H9 (cell line): ENCODE measurements at regions not wholly inside any gene's neighbourhood (a gene's known extent, or its start where the extent isn't known, plus 50 kb on each side); places are given as distances from the start of the nearest gene placed in this dataset.
"Not testable (repeated sequence)": the region's sequence is repeated elsewhere in the genome, so short reads cannot be mapped to it uniquely, and the experiment has no call there.

Source experiments
- DNase-seq: peaks from one replicate; pipeline ENCODE4 v3.0.0-alpha.2; 2017
- H2AFZ ChIP-seq: one replicate; pipeline ENCODE4 v1.6.1; 2013; ENCODE audit warnings: mild to moderate bottlenecking, low read length, control low read depth, moderate library complexity
- H2AK5ac ChIP-seq: 2 replicates; pipeline ENCODE4 v1.6.1; 2013; ENCODE audit warnings: low read length, control low read depth, mixed read lengths; ENCODE audit not compliant: insufficient read length
- H2BK120ac ChIP-seq: one replicate; pipeline ENCODE4 v1.6.1; 2013; ENCODE audit warnings: low read depth, mild to moderate bottlenecking, low read length, control low read depth, inconsistent platforms; ENCODE audit not compliant: poor library complexity, severe bottlenecking
- H2BK12ac ChIP-seq: 2 replicates; pipeline ENCODE4 v1.6.1; 2013; ENCODE audit warnings: low read length, control low read depth, mixed read lengths, low read depth; ENCODE audit not compliant: insufficient read length
- H2BK15ac ChIP-seq: 2 replicates; pipeline ENCODE4 v1.6.1; 2013; ENCODE audit warnings: low read depth, low read length, control low read depth
- H2BK20ac ChIP-seq: one replicate; pipeline ENCODE4 v1.6.1; 2013; ENCODE audit warnings: low read depth, mild to moderate bottlenecking, low read length, control low read depth, inconsistent platforms; ENCODE audit not compliant: poor library complexity, severe bottlenecking
- H2BK5ac ChIP-seq: 2 replicates; pipeline ENCODE4 v1.6.1; 2013; ENCODE audit warnings: low read length, control low read depth, mixed read lengths; ENCODE audit not compliant: insufficient read length
- H3K14ac ChIP-seq: 2 replicates; pipeline ENCODE4 v1.6.1; 2013; ENCODE audit warnings: low read length, control low read depth; ENCODE audit not compliant: insufficient read depth
- H3K18ac ChIP-seq: 2 replicates; pipeline ENCODE4 v1.6.1; 2013; ENCODE audit warnings: low read depth, mild to moderate bottlenecking, mixed read lengths, low read length, control low read depth; ENCODE audit not compliant: insufficient read length
- H3K23ac ChIP-seq: 2 replicates; pipeline ENCODE4 v1.6.1; 2013; ENCODE audit warnings: low read length, control low read depth, mixed read lengths, low read depth; ENCODE audit not compliant: insufficient read length
- H3K23me2 ChIP-seq: 2 replicates; pipeline ENCODE4 v1.6.1; 2013; ENCODE audit warnings: low read depth, mild to moderate bottlenecking, mixed read lengths, low read length, control low read depth; ENCODE audit not compliant: insufficient read length, poor library complexity, severe bottlenecking
- H3K27ac ChIP-seq: 2 replicates; pipeline ENCODE4 v1.5.1; 2013; ENCODE audit warnings: low read length, control low read depth, mixed read lengths, low read depth; ENCODE audit not compliant: insufficient read length
- H3K27me3 ChIP-seq: 2 replicates; pipeline ENCODE4 v1.6.1; 2013; ENCODE audit warnings: low read length, control low read depth, inconsistent platforms; ENCODE audit not compliant: insufficient read depth
- H3K4ac ChIP-seq: 2 replicates; pipeline ENCODE4 v1.6.1; 2013; ENCODE audit warnings: low read depth, mild to moderate bottlenecking, control low read depth, inconsistent platforms, low read length, moderate library complexity
- H3K4me1 ChIP-seq: 2 replicates; pipeline ENCODE4 v1.6.1; 2013; ENCODE audit warnings: low read length, control low read depth, inconsistent platforms; ENCODE audit not compliant: insufficient read depth
- H3K4me2 ChIP-seq: 2 replicates; pipeline ENCODE4 v1.6.1; 2013; ENCODE audit warnings: low read length, control low read depth, mixed read lengths; ENCODE audit not compliant: insufficient read length, insufficient read depth
- H3K56ac ChIP-seq: 2 replicates; pipeline ENCODE4 v1.6.1; 2013; ENCODE audit warnings: low read depth, mild to moderate bottlenecking, mixed read lengths, low read length, control low read depth; ENCODE audit not compliant: insufficient read length
- H3K79me1 ChIP-seq: 2 replicates; pipeline ENCODE4 v1.6.1; 2013; ENCODE audit warnings: low read depth, mild to moderate bottlenecking, moderate library complexity, low read length, control low read depth, inconsistent platforms; ENCODE audit not compliant: insufficient read depth, poor library complexity, severe bottlenecking
- H3K79me2 ChIP-seq: 2 replicates; pipeline ENCODE4 v1.6.1; 2013; ENCODE audit warnings: low read length, control low read depth, inconsistent platforms; ENCODE audit not compliant: insufficient read depth
- H3K9ac ChIP-seq: 2 replicates; pipeline ENCODE4 v1.6.1; 2013; ENCODE audit warnings: low read length, control low read depth, mixed read lengths; ENCODE audit not compliant: insufficient read length; ENCODE audit errors: extremely low read depth
- H3K9me3 ChIP-seq: one replicate; pipeline ENCODE4 v1.6.1; 2013; ENCODE audit warnings: low read depth, low read length, inconsistent platforms; ENCODE audit not compliant: control insufficient read depth
- H3T11ph ChIP-seq: one replicate; pipeline ENCODE4 v1.6.1; 2013; ENCODE audit warnings: mild to moderate bottlenecking, low read length, control low read depth, inconsistent platforms
- H4K20me1 ChIP-seq: one replicate; pipeline ENCODE4 v1.6.1; 2013; ENCODE audit not compliant: control insufficient read depth, insufficient read length, insufficient read depth
- H4K5ac ChIP-seq: 2 replicates; pipeline ENCODE4 v1.6.1; 2013; ENCODE audit warnings: low read depth, mild to moderate bottlenecking, mixed read lengths, low read length, control low read depth; ENCODE audit not compliant: insufficient read length
- H4K8ac ChIP-seq: replicated peaks from 2 replicates; pipeline ENCODE4 v1.6.1; 2013; ENCODE audit warnings: low read length, control low read depth, mixed read lengths, low read depth; ENCODE audit not compliant: insufficient read length
- H4K91ac ChIP-seq: 2 replicates; pipeline ENCODE4 v1.6.1; 2013; ENCODE audit warnings: low read depth, mild to moderate bottlenecking, moderate library complexity, mixed read lengths, low read length, control low read depth; ENCODE audit not compliant: insufficient read length
- H3K27ac Mint-ChIP-seq, 3 experiments: 2 replicates in 2 of 3; 3 replicates in 1 of 3; pipeline ENCODE4 v1.8.0; 2020 to 2021; ENCODE audit warnings: mixed read lengths in 3 of 3, mild to moderate bottlenecking in 1 of 3, moderate library complexity in 1 of 3
- H3K27me3 Mint-ChIP-seq: 2 replicates; pipeline ENCODE4 v1.8.0; 2021; ENCODE audit warnings: low read depth, mild to moderate bottlenecking, moderate library complexity, mixed read lengths
- H3K36me3 Mint-ChIP-seq, 3 experiments: 2 replicates in 2 of 3; 3 replicates in 1 of 3; pipeline ENCODE4 v1.8.0; 2020 to 2021; ENCODE audit warnings: low read depth in 3 of 3, mixed read lengths in 3 of 3; ENCODE audit not compliant: insufficient read depth in 1 of 3
- H3K4me1 Mint-ChIP-seq, 2 experiments: 2 replicates each; pipeline ENCODE4 v1.8.0; 2020; ENCODE audit warnings: mixed read lengths in 2 of 2
- H3K4me3 Mint-ChIP-seq, 2 experiments: 2 replicates in 1 of 2; 3 replicates in 1 of 2; pipeline ENCODE4 v1.8.0; 2020 to 2021; ENCODE audit warnings: mild to moderate bottlenecking in 2 of 2, mixed read lengths in 2 of 2, moderate library complexity in 1 of 2
- H3K9me3 Mint-ChIP-seq, 2 experiments: 2 replicates in 1 of 2; 3 replicates in 1 of 2; pipeline ENCODE4 v1.8.0; 2020; ENCODE audit warnings: mild to moderate bottlenecking in 2 of 2, mixed read lengths in 2 of 2, moderate library complexity in 1 of 2
- WGBS: extraction: QIAGEN DNeasy Blood & Tissue Kit; methylation state at CpG from one replicate; pipeline ENCODE4 v1.1.7; 2013; ENCODE audit warnings: missing lambda C conversion rate, low lambda C conversion rate, mixed read lengths; ENCODE audit not compliant: insufficient read length; ENCODE audit errors: extremely low coverage; 5-methylcytosine and 5-hydroxymethylcytosine counted together

GRCh38 chr14:105644053-105644435, 117.7 kb downstream of the TMEM121 start:
- H4K5ac ChIP-seq, H4K91ac ChIP-seq, H2AK5ac ChIP-seq, H3K4ac ChIP-seq, H3K4me1 ChIP-seq, H3K14ac ChIP-seq, DNase-seq, H3K79me1 ChIP-seq, H3K27ac ChIP-seq, H3K27me3 Mint-ChIP-seq, H3K18ac ChIP-seq, H2BK15ac ChIP-seq, H2BK120ac ChIP-seq, H3K79me2 ChIP-seq, H2BK20ac ChIP-seq, H3K4me2 ChIP-seq, H3K23ac ChIP-seq, H3K4me3 Mint-ChIP-seq, H3T11ph ChIP-seq, H3K4me1 Mint-ChIP-seq, H3K56ac ChIP-seq, H2AFZ ChIP-seq, H2BK12ac ChIP-seq, H3K27ac Mint-ChIP-seq, H3K9ac ChIP-seq, H4K8ac ChIP-seq, H2BK5ac ChIP-seq, H4K20me1 ChIP-seq, H3K27me3 ChIP-seq, H3K23me2 ChIP-seq: not testable (repeated sequence)
- H3K9me3 ChIP-seq = peaks cover 56% of the 10 kb centered on the region
- H3K9me3 Mint-ChIP-seq = peaks cover 58 to 72% of the 10 kb centered on the region in 2 experiments
- H3K36me3 Mint-ChIP-seq = peaks cover 15 to 24% (median 17%) of the 10 kb centered on the region in 3 experiments; a peak in 6 of 7 replicates
- WGBS = no CpG with 5 or more reads among the region's 11 CpGs

GRCh38 chr14:105644457-105644856, 118.1 kb downstream of the TMEM121 start:
- not testable (repeated sequence) for H3K14ac ChIP-seq, H3K23me2 ChIP-seq, H2AK5ac ChIP-seq, H4K8ac ChIP-seq, H3K4me1 ChIP-seq, H4K91ac ChIP-seq, H2AFZ ChIP-seq, H2BK12ac ChIP-seq, H3K56ac ChIP-seq, H3T11ph ChIP-seq, H3K18ac ChIP-seq, H2BK15ac ChIP-seq, H3K27ac ChIP-seq, H2BK120ac ChIP-seq, H3K79me2 ChIP-seq, H3K23ac ChIP-seq, H3K4me1 Mint-ChIP-seq, H3K4ac ChIP-seq, DNase-seq, H3K4me3 Mint-ChIP-seq, H3K27me3 ChIP-seq, H2BK5ac ChIP-seq, H3K79me1 ChIP-seq, H4K5ac ChIP-seq, H3K27me3 Mint-ChIP-seq, H2BK20ac ChIP-seq, H3K4me2 ChIP-seq, H3K9ac ChIP-seq, H3K27ac Mint-ChIP-seq, H4K20me1 ChIP-seq
- no CpG with 5 or more reads among the region's 19 CpGs for whole genome bisulfite sequencing
- Mint-ChIP-seq H3K9me3 (peaks cover 63 to 76% of the 10 kb centered on the region in 2 experiments), H3K36me3 (peaks cover 19 to 28% (median 21%) of the 10 kb centered on the region in 3 experiments; a peak in 6 of 7 replicates)
- H3K9me3 ChIP-seq = peaks cover 60% of the 10 kb centered on the region
